ENCODE measurements at regions not wholly inside any gene's neighbourhood (a gene's known extent, or its start where the extent isn't known, plus 50 kb on each side); places are given as distances from the start of the nearest gene placed in this dataset.
"Not testable (repeated sequence)": the region's sequence is repeated elsewhere in the genome, so short reads cannot be mapped to it uniquely, and the experiment has no call there.

DNA sequence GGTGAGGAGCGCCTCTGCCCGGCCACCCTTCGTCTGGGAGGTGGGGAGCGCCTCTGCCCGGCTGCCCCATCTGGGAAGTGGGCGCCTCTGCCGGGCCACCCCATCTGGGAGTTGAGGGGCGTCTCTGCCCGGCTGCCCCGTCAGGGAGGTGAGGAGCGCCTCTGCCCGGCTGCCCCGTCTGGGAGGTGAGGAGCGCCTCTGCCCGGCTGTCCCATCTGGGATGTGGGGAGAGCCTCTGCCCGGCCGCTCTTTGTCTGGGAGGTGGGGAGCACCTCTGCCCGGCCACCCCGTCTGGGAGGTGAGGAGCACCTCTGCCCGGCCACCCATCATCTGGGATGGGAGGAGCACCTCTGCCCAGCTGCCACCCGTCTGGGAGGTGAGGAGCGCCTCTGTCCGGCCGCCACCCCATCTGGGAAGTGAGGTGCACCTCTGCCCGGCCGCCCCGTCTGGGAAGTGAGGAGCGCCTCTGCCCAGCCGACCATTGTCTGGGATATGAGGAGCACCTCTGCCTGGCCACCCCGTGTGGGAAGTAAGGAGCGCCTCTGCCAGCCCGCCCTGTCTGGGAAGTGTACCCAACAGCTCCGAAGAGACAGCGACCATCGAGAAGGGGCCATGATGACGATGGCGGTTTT lies 144.2 kb upstream of the PRDX4 start:
- not testable (repeated sequence) for TF ChIP-seq CTCF, POLR2AphosphoS5 (IDR thresholded peaks at IDR 0.05)
